H1 (cell line): ENCODE measurements at regions not wholly inside any gene's neighbourhood (a gene's known extent, or its start where the extent isn't known, plus 50 kb on each side); places are given as distances from the start of the nearest gene placed in this dataset.

ENCODE experiments used
- ATF2 ChIP-seq: IDR thresholded peaks from 2 replicates; pipeline ENCODE4 v1.6.1; 2012; ENCODE audit warnings: low read length, inconsistent platforms
- BACH1 ChIP-seq: IDR thresholded peaks from 2 replicates; pipeline ENCODE4 v1.6.1; 2012; ENCODE audit warnings: low read length, improper control_type of control experiment
- BCL11A ChIP-seq, 2 experiments: IDR thresholded peaks; one replicate each; pipeline ENCODE4 v1.6.1; 2011; ENCODE audit warnings: low read depth in 2 of 2, low read length in 2 of 2, mild to moderate bottlenecking in 2 of 2
- BRCA1 ChIP-seq: IDR thresholded peaks from 2 replicates; pipeline ENCODE4 v1.6.1; 2012; ENCODE audit warnings: low read depth, low read length, improper control_type of control experiment
- CHD2 ChIP-seq: IDR thresholded peaks from 2 replicates; pipeline ENCODE4 v1.6.1; 2012; ENCODE audit warnings: low read length, improper control_type of control experiment
- CHD7 ChIP-seq: fragments of 300-600 bp; sonication (generic); IDR thresholded peaks from 2 replicates; pipeline ENCODE4 v1.7.1; 2012; ENCODE audit warnings: low read length, moderate library complexity, mild to moderate bottlenecking, inconsistent platforms; ENCODE audit not compliant: insufficient replicate concordance
- CREB1 ChIP-seq: IDR thresholded peaks from 2 replicates; pipeline ENCODE4 v1.6.1; 2012; ENCODE audit warnings: inconsistent platforms
- RFX5 ChIP-seq: IDR thresholded peaks from 2 replicates; pipeline ENCODE4 v1.6.1; 2011; ENCODE audit warnings: low read depth, low read length, improper control_type of control experiment, borderline replicate concordance
- RNF2 ChIP-seq: fragments of 200-900, 300-1000 bp; sonication (generic); IDR thresholded peaks from 2 replicates; pipeline ENCODE4 v1.7.1; 2016; ENCODE audit warnings: borderline replicate concordance, low read depth, mild to moderate bottlenecking, antibody characterized with exemption, low read length; ENCODE audit not compliant: poor library complexity, severe bottlenecking; ENCODE audit errors: missing control alignments
- RXRA ChIP-seq: IDR thresholded peaks from 2 replicates; pipeline ENCODE4 v1.6.1; 2011; ENCODE audit warnings: low read depth, mild to moderate bottlenecking, low read length, moderate library complexity; ENCODE audit not compliant: insufficient read depth
- SP4 ChIP-seq: IDR thresholded peaks from 2 replicates; pipeline ENCODE4 v1.6.1; 2012; ENCODE audit warnings: low read length, inconsistent platforms

GRCh38 chr9:1331546-1332038 lies 281.4 kb downstream of the DMRT2 start (continued):
- TF ChIP-seq CHD7, result no peak
- TF ChIP-seq BACH1, result no peak
- TF ChIP-seq RXRA, result no peak
- TF ChIP-seq BRCA1, result no peak
- no peak for TF ChIP-seq ATF2
- TF ChIP-seq BCL11A (IDR thresholded peaks at IDR 0.05; ENCODE audit: low read depth in 2 of 2, low read length in 2 of 2), result no peak
- no peak for TF ChIP-seq CHD2
- no peak for TF ChIP-seq RNF2
- no peak for TF ChIP-seq RFX5
- TF ChIP-seq CREB1, result no peak
- TF ChIP-seq SP4, result no peak
